HepG2 (cell line): ENCODE measurements at regions not wholly inside any gene's neighbourhood (a gene's known extent, or its start where the extent isn't known, plus 50 kb on each side); places are given as distances from the start of the nearest gene placed in this dataset.

Experiments used
- ATF2 ChIP-seq: sonication (generic); formaldehyde crosslinking; IDR thresholded peaks from 2 replicates; pipeline ENCODE4 v1.4.0; 2020; ENCODE audit warnings: missing genetic modification reagents
- FLYWCH1 ChIP-seq: sonication (generic); formaldehyde crosslinking; IDR thresholded peaks from 2 replicates; pipeline ENCODE4 v1.8.1; 2023; ENCODE audit warnings: mild to moderate bottlenecking, missing genetic modification reagents
- FOXK2 ChIP-seq: fragments of 450-650 bp; IDR thresholded peaks from 2 replicates; pipeline ENCODE4 v1.6.1; 2016

DNA sequence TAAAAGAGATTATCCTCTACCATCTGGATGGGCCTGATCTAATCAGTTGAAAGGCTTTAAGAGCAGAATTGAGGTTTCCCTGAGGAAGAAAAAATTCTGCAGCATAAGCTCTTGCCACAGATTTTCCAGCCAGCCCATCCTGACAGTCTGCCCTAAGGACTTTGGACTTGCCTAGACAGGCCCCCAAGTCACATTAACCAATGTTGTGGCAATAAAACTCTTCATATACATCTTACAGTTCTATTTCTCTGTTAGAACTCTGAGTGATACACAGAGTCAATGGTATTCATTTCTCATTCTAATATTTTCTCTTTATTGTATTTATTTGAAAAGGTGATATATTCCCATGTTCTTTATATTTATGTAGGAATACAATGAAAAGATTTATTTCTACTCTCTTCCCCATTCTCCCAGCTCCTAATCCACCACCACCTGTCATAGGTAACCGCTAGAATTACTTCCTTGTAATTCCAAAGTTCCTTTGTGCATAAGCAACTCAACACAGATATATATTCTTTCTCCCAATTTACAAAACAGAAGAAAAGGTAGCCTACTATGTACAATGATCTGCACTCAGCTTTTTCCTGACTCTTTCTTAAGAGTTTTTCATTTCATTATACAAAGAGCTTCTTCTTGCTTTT, 182.1 kb downstream of the CAPZA3 start:
- TF ChIP-seq ATF2, result no peak
- no peak for TF ChIP-seq FOXK2
- TF ChIP-seq FLYWCH1, result no peak
